K562 (cell line): ENCODE measurements at regions not wholly inside any gene's neighbourhood (a gene's known extent, or its start where the extent isn't known, plus 50 kb on each side); places are given as distances from the start of the nearest gene placed in this dataset.
A peak's percentile ranks its signal among the peaks of the same experiment; 100 is the strongest.

Experiments
- CBX8 ChIP-seq: fragments of 200-600 bp; sonication (generic); IDR thresholded peaks from 2 replicates; pipeline ENCODE4 v1.6.1; 2012; ENCODE audit warnings: borderline replicate concordance, mixed run types, low read depth, mild to moderate bottlenecking, moderate library complexity, mixed read lengths, low read length, control low read depth, inconsistent platforms; ENCODE audit not compliant: poor library complexity, severe bottlenecking; ENCODE audit errors: extremely low read depth
- CXXC5 ChIP-seq: fragments of 250-450 bp; sonication (Bioruptor Pico); IDR thresholded peaks from 2 replicates; pipeline ENCODE4 v1.8.0; 2022; ENCODE audit warnings: inconsistent platforms, mild to moderate bottlenecking, moderate library complexity
- ETV1 ChIP-seq: fragments of 450-650 bp; conservative IDR thresholded peaks from 2 replicates; pipeline ENCODE4 v1.6.1; 2016; ENCODE audit warnings: missing genetic modification characterization, control low read depth, low read depth, missing compliant biosample characterization
- GATAD2B ChIP-seq: fragments of 450-650 bp; IDR thresholded peaks from 2 replicates; pipeline ENCODE4 v1.6.1; 2017; ENCODE audit warnings: mild to moderate bottlenecking, borderline replicate concordance
- OTX1 ChIP-seq: fragments of 450-650 bp; formaldehyde crosslinking; IDR thresholded peaks from 2 replicates; pipeline ENCODE4 v1.4.0; 2022; ENCODE audit warnings: mild to moderate bottlenecking
- PHB2 ChIP-seq: fragments of 450-650 bp; IDR thresholded peaks from 2 replicates; pipeline ENCODE4 v1.6.1; 2017; ENCODE audit warnings: low read depth
- PHF20 ChIP-seq: fragments of 450-650 bp; IDR thresholded peaks from 2 replicates; pipeline ENCODE4 v1.6.1; 2018; ENCODE audit not compliant: partially characterized antibody
- RBM34 ChIP-seq: fragments of 200-400 bp; formaldehyde crosslinking; IDR thresholded peaks from 2 replicates; pipeline ENCODE4 v1.6.1; 2018; ENCODE audit warnings: low read length, borderline replicate concordance; ENCODE audit not compliant: insufficient read depth
- RFX7 ChIP-seq: fragments of 250-450 bp; sonication (Bioruptor Pico); IDR thresholded peaks from 2 replicates; pipeline ENCODE4 v1.5.1; 2021; ENCODE audit warnings: mild to moderate bottlenecking
- SETDB1 ChIP-seq: IDR thresholded peaks from one replicate; pipeline ENCODE4 v1.6.1; 2012; ENCODE audit warnings: low read length, control low read depth, inconsistent platforms
- SNRNP70 ChIP-seq: fragments of 200-400 bp; formaldehyde crosslinking; optimal IDR thresholded peaks from 2 replicates; pipeline ENCODE3; 2017; ENCODE audit warnings: low read depth, low read length
- ZNF174 ChIP-seq: fragments of 250-450 bp; sonication (Bioruptor Pico); IDR thresholded peaks from 2 replicates; pipeline ENCODE4 v1.4.0; 2020; ENCODE audit warnings: mild to moderate bottlenecking
- ZNF212 ChIP-seq: fragments of 450-650 bp; formaldehyde crosslinking; IDR thresholded peaks from 2 replicates; pipeline ENCODE4 v1.4.0; 2020; ENCODE audit warnings: mild to moderate bottlenecking
- ZSCAN29 ChIP-seq: fragments of 450-650 bp; IDR thresholded peaks from 2 replicates; pipeline ENCODE4 v1.6.1; 2017
- TF ChIP-seq, protein P1 (sequence below): sonication (generic); formaldehyde crosslinking; IDR thresholded peaks from 2 replicates; pipeline ENCODE4 v1.9.0; 2022; ENCODE audit warnings: mild to moderate bottlenecking, missing genetic modification reagents
- TF ChIP-seq, protein P2 (sequence below): fragments of 250-450 bp; sonication (Bioruptor Pico); IDR thresholded peaks from 2 replicates; pipeline ENCODE4 v1.4.0; 2020
- TF ChIP-seq, protein P3 (sequence below): IDR thresholded peaks from 2 replicates; pipeline ENCODE4 v1.6.1; 2011; ENCODE audit warnings: borderline replicate concordance, low read depth, mild to moderate bottlenecking, moderate library complexity, low read length; ENCODE audit not compliant: insufficient read depth, poor library complexity, severe bottlenecking
- TF ChIP-seq, protein P4 (sequence below): sonication (generic); formaldehyde crosslinking; IDR thresholded peaks from 2 replicates; pipeline ENCODE4 v1.8.0; 2022; ENCODE audit warnings: mild to moderate bottlenecking, missing genetic modification reagents
- TF ChIP-seq, protein P5 (sequence below): fragments of 150-350 bp; conservative IDR thresholded peaks from 2 replicates; pipeline ENCODE4 v1.6.1; 2014; ENCODE audit warnings: low read length

DNA sequence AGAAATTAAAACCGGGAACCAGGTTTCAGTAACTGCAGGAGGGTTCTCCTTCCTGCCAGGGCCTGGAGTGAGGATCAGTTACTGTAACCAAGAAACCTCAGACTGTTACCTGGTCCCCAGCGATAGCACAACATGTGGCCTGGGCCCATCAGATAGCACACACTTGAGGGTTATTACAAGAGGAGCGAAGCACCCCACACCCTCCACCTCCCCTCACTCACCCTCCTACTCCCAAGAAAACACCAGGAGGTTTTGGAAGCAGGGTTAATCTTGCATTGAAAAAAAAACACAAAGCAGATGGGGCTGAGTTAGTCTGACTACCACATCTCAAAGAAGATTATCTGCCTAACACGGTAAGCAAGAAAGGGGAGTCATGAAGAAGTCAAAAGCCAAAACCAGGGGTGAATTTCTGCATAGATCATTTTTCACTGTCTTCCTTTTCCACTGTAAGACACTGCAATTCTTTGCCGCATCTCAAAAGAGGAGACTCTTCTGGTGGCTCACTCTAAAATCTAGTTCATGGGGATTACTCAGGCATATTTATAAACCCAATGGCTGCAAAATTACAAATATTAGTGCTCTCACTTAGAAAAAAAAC lies 75.9 kb upstream of the DOCK9 start (continued):
- TF ChIP-seq OTX1 (no peak), ETV1 (peak; percentile 50; the same call in 1 of the 2 replicates), RBM34 (no peak), PHB2 (peak; percentile 92), ZSCAN29 (no peak), ZNF174 (CRISPR knock-in tag) (no peak), GATAD2B (peak; percentile 44; the same call in 1 of the 2 replicates), ZNF212 (no peak), PHF20 (no peak), RFX7 (CRISPR knock-in tag) (no peak), CBX8 (no peak), SETDB1 (no peak), CXXC5 (CRISPR knock-in tag) (peak; percentile 84), SNRNP70 (no peak)
- TF ChIP-seq, protein P1, sequence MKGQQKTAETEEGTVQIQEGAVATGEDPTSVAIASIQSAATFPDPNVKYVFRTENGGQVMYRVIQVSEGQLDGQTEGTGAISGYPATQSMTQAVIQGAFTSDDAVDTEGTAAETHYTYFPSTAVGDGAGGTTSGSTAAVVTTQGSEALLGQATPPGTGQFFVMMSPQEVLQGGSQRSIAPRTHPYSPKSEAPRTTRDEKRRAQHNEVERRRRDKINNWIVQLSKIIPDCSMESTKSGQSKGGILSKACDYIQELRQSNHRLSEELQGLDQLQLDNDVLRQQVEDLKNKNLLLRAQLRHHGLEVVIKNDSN (CRISPR knock-in tag) = no peak
- TF ChIP-seq, protein P2, sequence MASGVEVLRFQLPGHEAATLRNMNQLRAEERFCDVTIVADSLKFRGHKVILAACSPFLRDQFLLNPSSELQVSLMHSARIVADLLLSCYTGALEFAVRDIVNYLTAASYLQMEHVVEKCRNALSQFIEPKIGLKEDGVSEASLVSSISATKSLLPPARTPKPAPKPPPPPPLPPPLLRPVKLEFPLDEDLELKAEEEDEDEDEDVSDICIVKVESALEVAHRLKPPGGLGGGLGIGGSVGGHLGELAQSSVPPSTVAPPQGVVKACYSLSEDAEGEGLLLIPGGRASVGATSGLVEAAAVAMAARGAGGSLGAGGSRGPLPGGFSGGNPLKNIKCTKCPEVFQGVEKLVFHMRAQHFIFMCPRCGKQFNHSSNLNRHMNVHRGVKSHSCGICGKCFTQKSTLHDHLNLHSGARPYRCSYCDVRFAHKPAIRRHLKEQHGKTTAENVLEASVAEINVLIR (CRISPR knock-in tag) = no peak
- TF ChIP-seq, protein P3, sequence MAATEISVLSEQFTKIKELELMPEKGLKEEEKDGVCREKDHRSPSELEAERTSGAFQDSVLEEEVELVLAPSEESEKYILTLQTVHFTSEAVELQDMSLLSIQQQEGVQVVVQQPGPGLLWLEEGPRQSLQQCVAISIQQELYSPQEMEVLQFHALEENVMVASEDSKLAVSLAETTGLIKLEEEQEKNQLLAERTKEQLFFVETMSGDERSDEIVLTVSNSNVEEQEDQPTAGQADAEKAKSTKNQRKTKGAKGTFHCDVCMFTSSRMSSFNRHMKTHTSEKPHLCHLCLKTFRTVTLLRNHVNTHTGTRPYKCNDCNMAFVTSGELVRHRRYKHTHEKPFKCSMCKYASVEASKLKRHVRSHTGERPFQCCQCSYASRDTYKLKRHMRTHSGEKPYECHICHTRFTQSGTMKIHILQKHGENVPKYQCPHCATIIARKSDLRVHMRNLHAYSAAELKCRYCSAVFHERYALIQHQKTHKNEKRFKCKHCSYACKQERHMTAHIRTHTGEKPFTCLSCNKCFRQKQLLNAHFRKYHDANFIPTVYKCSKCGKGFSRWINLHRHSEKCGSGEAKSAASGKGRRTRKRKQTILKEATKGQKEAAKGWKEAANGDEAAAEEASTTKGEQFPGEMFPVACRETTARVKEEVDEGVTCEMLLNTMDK = no peak
- TF ChIP-seq, protein P4, sequence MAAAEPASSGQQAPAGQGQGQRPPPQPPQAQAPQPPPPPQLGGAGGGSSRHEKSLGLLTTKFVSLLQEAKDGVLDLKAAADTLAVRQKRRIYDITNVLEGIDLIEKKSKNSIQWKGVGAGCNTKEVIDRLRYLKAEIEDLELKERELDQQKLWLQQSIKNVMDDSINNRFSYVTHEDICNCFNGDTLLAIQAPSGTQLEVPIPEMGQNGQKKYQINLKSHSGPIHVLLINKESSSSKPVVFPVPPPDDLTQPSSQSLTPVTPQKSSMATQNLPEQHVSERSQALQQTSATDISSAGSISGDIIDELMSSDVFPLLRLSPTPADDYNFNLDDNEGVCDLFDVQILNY (CRISPR knock-in tag) = no peak
- TF ChIP-seq, protein P5, sequence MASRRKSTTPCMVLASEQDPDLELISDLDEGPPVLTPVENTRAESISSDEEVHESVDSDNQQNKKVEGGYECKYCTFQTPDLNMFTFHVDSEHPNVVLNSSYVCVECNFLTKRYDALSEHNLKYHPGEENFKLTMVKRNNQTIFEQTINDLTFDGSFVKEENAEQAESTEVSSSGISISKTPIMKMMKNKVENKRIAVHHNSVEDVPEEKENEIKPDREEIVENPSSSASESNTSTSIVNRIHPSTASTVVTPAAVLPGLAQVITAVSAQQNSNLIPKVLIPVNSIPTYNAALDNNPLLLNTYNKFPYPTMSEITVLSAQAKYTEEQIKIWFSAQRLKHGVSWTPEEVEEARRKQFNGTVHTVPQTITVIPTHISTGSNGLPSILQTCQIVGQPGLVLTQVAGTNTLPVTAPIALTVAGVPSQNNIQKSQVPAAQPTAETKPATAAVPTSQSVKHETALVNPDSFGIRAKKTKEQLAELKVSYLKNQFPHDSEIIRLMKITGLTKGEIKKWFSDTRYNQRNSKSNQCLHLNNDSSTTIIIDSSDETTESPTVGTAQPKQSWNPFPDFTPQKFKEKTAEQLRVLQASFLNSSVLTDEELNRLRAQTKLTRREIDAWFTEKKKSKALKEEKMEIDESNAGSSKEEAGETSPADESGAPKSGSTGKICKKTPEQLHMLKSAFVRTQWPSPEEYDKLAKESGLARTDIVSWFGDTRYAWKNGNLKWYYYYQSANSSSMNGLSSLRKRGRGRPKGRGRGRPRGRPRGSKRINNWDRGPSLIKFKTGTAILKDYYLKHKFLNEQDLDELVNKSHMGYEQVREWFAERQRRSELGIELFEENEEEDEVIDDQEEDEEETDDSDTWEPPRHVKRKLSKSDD = no peak
